GM21825 (cell line): ENCODE measurements at regions not wholly inside any gene's neighbourhood (a gene's known extent, or its start where the extent isn't known, plus 50 kb on each side); places are given as distances from the start of the nearest gene placed in this dataset.

Experiments
- ATAC-seq: cut with Tn5 transposase; IDR thresholded peaks from one replicate; pipeline ENCODE4 v1.9.1; 2021; ENCODE audit warnings: mild to moderate bottlenecking, moderate library complexity; ENCODE audit not compliant: unreplicated experiment

DNA sequence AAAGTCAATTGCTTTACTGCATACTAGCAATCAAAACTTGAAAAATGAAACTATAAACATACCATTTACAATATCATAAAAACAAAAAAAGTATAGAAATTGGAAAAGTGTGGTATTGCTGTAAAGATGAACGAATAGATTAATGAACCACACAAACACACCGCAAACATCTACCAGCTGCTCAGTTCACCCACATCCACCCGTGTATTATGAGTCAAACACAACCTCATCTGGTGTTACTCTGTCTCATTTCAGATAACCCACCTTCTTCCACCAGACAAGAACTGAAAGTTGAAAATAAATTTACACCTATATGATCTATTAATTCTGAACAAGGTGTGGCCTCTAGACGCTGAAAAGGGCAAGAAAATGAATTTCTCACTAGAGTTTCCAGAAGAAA, 53.3 kb downstream of the BLID start:
- ATAC-seq: no peak

DNA sequence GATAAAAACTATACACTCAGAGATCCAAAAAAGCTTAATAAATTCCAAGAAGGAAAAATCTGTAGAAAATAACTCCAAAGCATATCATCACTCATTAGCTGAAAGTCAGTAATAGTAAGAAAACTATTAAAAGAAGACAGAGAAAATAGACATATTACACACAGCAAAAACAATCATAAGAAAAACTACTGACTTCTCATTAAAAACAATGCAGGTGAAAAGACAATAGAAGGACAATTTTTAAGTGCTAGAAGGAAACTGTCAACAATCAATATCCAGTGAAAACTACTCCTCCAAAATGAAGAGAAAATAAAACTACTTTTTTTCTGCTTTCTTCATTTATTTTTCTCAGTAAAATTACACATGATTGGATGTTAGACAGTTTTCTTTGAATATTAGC, 56.5 kb downstream of the BLID start:
- no peak for ATAC-seq

DNA sequence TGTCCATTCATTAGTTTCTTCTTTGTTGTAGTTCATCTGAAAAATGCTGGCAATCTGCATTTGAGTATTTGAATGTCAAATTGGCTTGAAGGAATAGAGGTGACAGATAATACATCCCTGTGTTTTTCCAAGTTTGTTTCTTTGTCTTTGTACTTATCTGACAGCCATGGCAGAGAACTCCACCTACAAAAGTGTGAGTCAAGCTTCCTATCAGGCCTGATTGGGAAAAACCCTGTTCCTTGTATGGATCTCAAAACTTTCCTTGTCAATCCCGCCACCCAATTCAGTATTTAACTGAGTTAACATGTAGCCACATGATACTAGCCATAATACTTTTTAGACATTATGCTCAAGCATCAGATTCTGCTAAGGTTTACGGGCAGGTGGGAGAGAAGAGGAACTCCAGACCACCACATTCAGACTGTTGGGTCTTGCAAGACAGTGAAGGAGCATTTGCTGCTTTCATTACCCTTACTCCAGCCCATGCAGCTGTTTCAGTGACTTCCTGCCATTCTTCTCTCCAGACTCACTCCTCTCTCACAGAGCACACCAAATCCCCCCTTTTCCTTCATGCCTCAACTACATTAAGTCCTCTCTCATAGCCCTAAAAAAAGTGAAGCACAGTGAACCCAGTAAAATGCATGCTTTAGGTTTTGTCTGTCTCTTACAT, 65.9 kb downstream of the BLID start:
- ATAC-seq: no peak

DNA sequence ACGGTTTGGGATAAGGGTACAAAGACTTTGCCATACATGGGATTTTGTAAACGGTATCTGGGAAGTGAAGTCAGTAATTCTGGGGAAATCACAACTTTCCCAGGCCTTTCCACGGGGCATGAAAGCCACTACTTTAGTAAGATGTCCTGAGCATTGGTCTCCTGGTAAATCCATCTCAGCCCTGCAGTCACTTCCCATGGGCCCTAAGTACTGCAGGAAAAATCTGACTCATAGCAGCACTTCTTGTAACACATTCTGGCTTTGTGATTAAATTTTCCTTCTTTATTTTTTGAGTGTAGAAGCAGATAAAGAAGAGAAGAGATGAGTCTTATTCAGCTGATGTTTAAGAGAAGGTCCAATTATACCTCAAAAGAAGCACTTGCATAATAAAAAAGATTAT, 67.6 kb downstream of the BLID start:
- ATAC-seq: no peak

DNA sequence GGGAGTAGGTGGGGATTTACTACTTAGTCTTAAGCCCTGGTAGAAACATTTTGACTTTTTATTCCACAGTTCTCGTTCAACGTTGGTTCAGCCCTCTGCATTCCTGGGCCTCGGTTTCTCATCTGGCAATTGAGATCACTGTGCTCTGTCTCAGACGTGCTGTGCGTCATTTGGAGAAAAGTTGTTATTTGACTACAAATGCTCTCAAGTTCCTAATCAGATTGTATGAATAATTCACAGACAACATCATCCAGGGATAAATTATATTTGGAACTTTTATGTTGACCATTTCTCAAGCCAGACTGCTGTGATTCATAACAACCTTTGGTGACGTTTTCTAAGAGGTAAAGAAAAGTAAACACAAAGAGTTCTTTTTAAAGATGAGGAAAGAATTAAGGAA, 69.2 kb downstream of the BLID start:
- ATAC-seq: no peak

DNA sequence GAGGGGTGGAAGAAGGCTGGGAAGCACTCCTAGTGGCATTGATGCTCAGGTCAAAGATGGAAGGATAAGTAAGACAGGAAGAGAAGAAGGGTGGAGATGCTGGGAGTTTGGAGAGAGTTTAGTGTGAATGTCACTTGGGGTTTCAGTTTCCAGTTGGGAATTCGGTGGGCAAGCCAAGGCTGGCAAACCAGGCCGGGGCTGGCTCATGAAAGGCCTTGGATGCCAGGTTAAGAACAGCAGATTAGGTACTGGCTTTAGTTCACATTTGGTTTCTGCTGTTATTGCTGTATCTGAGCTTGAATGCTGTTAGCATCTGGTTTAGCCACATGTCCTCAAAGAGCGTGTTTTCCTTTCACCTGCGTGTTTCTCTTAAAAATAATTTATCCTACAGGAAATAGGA, 69.6 kb downstream of the BLID start:
- ATAC-seq: no peak

DNA sequence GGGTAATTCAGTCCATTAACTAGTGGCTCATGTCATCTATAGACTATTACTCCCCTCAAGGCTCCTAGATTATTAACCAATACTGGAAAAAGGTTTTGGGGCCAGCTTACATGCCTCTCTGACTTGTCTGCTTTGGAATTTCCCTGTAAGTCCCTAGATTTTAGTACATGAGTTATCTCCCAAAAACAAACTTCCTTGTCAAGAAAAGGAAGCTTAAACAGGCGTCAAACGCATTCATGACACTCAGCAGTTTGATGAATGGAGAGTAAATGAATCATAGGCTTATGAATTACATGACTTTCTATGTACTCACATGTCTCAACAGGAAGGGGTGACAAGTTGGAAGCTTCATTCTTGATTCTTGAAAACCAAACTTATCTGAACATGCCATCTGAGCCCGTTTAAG, 70.8 kb downstream of the BLID start:
- ATAC-seq: no peak

DNA sequence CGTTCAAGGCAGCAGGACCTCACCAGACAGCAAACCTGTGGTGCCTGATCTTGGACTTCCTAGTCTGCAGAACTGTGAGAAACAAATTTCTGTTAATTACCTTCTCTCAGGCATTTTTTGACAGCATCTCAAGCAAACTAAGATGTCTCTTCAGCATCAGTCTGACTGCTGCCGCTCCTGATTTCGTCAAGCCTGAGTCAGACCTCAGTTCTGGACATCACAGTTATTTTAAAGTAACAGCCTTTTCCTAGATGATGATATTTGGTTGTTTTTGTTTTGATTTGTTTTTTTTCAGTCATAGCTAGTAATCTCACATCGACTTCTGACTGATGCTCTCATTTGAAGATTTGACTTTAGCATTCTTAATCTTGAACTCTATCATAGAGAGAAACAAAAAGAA, 71.9 kb downstream of the BLID start:
- no peak for ATAC-seq

DNA sequence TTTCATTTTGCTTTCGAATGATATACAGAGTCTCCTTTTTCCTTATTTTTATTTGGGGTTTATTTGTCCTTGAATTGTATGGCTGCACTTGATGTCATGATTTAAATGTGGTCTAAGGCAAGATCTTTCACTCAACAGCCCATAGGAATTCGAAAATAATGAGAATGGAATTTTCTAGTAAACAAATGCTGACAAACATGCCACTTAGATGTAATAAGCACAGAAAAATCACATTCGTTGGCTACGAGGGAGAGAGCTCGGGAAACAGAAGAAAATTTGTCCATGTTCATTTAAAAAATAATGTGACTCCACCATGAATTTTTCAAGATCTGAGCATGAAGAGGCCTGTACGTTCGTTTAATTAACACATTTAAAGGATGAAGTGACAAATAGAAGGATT, 73.0 kb downstream of the BLID start:
- no peak for ATAC-seq

DNA sequence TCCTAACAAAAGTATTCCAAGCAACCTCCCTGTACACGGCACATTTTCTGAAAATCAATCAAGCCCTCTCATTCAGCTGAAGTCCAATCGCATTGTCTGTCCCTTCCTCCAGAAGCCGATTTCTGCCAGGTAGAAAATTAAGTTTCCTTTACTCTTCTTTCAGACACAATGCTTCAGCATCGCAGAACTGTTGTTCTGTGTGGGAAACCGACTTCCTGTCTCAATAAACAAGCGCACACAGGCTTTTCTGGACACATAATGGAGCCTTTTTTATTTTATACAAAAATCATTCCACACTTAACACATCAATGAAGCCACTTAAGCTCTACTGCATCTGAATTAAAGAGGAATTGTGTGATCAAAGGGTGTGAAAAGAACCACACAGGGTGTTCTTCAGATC, 75.6 kb downstream of the BLID start:
- no peak for ATAC-seq

DNA sequence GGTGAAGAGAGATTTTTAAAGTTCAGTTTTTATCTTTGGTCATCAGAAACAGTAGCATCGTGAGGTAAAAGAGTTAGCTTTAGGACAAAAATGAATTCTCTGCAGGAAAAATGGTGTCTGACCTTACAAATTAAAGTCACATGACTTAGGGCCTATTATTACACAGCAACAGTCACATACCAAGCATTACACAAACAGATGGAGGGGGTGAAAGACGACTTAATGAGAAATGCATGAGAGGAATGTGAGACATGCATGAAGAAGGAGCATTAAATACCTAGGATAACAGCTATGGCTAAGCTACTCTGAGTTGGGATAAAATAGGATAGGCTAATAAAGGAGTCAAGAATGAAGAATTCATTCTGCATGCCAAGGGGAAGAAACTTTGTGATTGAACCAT, 77.5 kb downstream of the BLID start:
- no peak for ATAC-seq

DNA sequence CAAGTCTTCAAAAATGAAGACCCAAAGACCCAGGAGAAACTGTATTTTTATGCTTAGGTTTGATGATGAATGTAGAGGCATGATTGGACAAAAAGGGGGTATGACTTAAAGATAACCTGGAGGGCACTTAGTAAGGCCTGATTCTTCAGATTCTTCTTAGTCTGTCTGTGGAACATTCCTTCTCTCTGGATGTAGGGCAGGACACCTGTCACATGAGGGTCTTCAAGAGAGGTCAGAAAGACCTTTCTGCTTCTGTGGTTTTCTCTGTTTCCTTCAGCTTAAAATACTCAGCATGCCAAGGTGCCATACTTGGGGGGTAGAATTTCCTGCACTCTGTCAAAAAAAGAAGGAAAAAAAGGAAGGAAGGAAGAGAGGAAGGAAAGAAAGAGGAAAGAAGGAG, 78.1 kb downstream of the BLID start:
- no peak for ATAC-seq

DNA sequence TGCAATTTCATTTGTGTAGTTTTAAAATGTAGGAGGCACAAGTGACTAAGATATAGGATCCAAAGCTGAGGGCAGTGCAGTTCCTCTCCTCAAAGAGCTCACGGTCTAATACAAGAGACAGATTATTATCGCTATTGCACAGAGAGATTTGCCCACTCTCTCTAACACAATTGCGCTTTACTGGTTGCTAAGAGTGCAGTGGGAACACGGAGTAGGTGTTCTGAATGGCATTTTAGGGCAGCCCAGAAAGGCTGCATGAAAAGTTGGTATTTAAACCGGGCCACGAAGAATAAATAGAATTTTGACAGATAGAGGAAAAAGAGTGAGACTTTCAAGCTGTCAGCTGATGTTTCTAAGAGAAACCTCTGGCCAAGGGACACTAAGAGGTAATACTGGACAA, 79.5 kb downstream of the BLID start:
- ATAC-seq: no peak

DNA sequence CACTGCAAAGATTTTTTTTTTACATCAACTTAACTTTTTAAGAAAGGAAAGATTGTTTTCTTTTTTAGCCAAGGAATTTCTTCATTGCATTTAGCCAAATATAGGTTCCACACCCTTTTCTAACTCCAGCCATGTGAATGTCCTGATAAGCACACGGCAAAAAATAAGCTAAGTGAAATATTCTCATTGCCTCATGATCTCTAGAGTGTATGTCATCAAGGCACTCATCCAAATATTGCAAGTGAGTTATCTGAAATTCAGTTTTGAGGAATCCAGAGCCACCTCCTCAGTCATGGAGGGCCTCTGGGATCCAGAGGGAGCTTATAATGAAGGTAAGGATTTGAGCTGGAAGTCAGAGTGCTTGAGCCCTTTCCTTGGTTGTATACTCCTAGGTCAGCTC, 80.0 kb downstream of the BLID start:
- no peak for ATAC-seq

DNA sequence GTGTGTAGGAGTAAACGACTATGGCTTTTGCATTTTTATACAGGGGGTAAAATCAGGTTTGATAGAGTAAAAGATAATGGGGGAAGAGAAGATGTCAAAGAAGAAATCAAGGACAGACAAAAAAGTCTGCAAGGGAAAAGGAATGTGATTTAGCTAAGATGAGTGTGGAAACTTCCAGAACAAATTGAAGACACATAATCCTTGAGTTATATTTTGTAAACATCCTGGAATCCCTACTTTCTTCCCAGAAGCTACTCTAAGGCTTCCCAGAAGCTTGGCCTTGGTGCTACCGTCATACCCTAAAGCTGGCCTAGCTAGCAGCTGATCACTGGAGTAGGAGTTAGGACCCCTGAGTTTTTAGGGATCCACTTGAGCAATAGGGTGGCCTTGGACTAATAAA, 82.4 kb downstream of the BLID start:
- no peak for ATAC-seq

DNA sequence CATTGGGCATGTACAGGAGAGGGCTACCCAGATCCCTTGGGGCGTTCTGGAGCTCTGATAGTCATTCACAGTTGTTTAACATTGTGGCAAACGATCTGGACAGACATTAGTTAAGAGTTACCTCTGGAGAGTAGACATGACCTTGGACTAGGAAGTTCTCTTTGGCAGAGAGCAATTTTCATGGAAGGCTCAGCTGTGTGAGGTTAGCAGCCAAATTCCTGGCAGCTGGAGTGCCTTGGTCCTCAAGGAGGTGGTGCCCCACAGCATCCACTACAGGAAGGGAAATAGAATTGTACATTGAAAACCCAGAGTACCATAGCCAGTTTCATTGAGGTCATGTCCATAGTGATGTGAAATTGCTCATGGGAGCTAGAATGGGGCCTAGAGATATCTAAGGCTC, 82.8 kb downstream of the BLID start:
- ATAC-seq: no peak

DNA sequence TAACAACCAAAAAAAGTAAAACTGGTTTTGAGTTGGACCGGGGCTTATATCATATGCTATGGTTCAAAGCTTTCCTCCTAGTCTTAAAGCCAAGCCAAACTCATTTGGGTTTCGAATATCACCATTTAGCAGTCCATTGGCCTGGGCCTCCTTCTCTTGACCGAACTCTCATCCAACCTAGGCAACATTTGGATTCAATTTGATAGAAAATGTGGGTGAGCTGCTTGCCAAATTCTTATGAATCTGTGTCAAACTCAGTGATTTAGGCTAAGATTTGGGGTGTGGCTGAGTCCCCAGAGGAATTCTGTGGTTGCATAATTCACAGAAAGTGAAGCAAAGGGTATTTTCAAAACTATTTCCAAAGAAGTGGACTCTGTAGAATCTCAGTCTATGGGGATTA, 83.7 kb downstream of the BLID start:
- ATAC-seq: no peak

DNA sequence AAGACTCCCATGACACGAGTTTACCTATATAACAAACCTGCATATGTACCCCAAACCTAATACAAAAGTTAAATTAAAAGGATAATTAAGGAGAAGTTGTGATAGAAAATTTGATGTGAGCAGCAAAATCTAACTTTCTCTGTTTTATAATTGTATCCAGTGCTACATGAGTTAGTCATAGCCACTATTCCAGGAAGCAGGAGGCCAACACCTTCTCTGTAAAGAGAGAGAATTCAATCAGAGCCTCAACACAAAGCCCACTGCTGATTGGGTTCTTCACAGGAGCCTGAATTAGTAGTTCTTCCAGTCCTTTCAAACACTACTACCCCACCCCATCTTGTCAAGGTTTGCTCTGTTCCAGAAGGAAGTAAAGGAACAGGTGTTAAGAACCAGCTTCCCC, 84.2 kb downstream of the BLID start:
- ATAC-seq: no peak

DNA sequence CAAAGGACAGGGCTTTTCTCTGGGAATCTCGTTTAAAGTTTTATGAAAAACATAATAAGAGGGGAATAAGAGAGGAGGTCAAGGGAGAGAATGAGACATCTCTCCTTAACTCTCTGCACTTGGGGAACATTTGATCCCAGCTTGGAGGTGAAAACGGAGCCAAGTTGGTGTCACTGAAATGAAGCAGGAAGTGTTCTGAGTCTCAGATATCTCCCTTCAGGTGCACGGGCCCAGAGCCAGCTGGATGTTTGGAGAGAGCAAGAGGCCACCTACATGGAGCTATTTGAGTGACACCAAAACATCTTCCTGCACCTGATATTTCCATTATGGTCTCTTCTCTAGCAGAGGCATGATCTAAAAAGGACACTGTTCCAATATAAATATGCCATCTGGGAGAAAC, 85.7 kb downstream of the BLID start:
- ATAC-seq: no peak

DNA sequence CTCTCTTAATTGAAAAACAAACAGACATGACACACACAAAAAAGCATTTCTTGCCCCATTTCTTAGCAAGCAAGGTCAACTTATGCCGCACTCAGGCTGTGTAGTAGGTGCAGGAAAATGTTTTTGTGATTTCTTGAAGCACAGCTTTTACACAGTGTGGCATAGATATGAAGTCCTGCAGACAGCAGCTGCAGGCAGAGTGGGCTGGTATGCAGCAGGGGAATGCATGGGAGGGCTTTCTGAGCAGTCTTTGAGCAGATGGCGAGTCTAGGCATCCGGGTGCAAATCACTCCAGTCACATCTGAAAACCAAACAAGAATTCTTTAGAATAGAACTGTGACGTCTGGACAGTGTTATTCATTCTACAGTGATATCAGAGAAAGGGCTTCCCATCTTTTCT, 87.5 kb downstream of the BLID start:
- ATAC-seq: no peak

DNA sequence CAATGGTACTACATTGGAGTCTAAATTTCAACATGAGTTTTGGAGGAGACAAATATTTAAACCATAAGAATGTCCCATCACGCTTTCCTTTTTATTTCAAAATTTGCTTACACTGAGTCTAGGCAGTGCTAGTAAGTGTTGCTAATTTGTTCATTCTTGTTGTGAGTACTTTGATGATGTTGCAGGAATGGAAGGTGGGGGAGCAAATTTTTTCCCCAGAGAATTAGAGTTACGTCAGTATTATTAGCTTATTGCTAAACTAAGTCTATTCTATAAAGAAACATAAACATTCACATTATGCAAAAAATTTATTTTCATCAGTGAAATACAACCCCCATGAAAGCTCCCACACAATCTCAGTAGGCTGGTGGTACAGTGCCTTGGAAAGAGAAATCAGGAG, 88.0 kb downstream of the BLID start:
- ATAC-seq: no peak

DNA sequence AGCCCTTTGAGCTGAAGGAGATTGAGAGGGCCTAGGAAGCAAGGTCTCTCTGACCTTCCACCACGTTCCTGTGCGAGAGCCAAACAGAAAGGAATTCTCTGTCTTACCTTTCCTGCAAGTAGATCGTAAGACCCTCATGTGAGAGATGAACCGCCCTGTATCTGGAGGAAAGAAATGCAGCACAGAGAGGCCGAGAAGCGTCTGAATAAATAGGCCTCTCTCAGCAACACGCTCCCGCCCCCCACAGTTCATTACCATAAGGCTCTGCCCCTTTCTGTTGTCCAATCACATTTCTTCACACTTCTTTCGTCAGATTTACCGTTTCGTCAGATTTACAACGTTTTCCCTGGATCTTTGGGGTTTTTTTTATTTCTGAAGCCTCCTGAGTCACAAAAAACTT, 90.3 kb downstream of the BLID start:
- ATAC-seq: no peak

DNA sequence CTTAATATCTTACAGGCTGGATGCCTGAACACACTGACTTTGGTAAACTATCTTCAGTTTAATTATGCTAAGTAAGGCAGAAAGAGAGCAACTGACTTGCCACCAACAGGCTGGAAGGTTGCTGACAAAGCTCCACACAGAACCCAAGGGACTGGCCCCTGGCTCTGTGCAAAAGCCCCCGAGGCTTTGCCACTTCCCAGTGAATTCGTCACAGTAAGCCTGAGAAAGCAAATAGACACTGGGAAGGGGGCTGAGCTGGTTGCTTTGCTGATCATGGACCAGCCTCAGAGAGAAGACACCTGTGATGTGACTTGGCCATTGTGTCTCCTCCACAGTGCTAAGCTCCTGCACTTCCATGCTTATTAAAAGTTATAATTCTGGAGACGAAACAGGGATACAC, 91.7 kb downstream of the BLID start:
- no peak for ATAC-seq
